GM15510 (cell line): ENCODE measurements at regions not wholly inside any gene's neighbourhood (a gene's known extent, or its start where the extent isn't known, plus 50 kb on each side); places are given as distances from the start of the nearest gene placed in this dataset.

Source experiments
- POLR2A ChIP-seq: IDR thresholded peaks from 3 replicates; pipeline ENCODE4 v1.6.1; 2011; ENCODE audit warnings: borderline replicate concordance; ENCODE audit not compliant: insufficient read length; ENCODE audit errors: extremely low read depth

GRCh38 chr1:178649582-178650350 is 75.3 kb upstream of the RALGPS2 start:
- TF ChIP-seq POLR2A, result no peak

GRCh38 chr1:178650934-178651511 is 74.0 kb upstream of the RALGPS2 start:
- TF ChIP-seq POLR2A, result no peak

- no peak for TF ChIP-seq POLR2A
Measured at GRCh38 chr1:178651742-178652141, 73.3 kb upstream of the RALGPS2 start.

GRCh38 chr1:178652506-178653490 is 72.2 kb upstream of the RALGPS2 start:
- TF ChIP-seq POLR2A, result no peak

GRCh38 chr1:178659789-178660208 is 65.2 kb upstream of the RALGPS2 start:
- TF ChIP-seq POLR2A, result no peak

GRCh38 chr1:178660461-178660860 is 64.6 kb upstream of the RALGPS2 start:
- no peak for TF ChIP-seq POLR2A

GRCh38 chr1:178664278-178664677 is 60.8 kb upstream of the RALGPS2 start:
- no peak for TF ChIP-seq POLR2A

GRCh38 chr1:178665579-178665978 is 59.5 kb upstream of the RALGPS2 start:
- TF ChIP-seq POLR2A, result no peak

GRCh38 chr1:178672434-178672833 is 52.6 kb upstream of the RALGPS2 start:
- no peak for TF ChIP-seq POLR2A
